Uterus (tissue), 3 donors: ENCODE measurements at regions not wholly inside any gene's neighbourhood (a gene's known extent, or its start where the extent isn't known, plus 50 kb on each side); places are given as distances from the start of the nearest gene placed in this dataset.

Source experiments
- DNase-seq, 2 donors: peaks; one replicate each; pipeline ENCODE4 v3.0.0-alpha.2; 2019 to 2020
- H3K27ac ChIP-seq, 2 donors: fragments of 200-600 bp; sonication (generic); 1 replicate in 1 of 2; 2 replicates in 1 of 2; pipeline ENCODE4 v1.5.1; 2016 to 2018
- H3K27me3 ChIP-seq, 2 donors: fragments of 200-600 bp; sonication (generic); one replicate each; pipeline ENCODE4 v1.5.1; 2018 to 2019; ENCODE audit warnings: control low read depth in 1 of 2
- H3K36me3 ChIP-seq, 2 donors: fragments of 200-600 bp; sonication (generic); one replicate each; pipeline ENCODE4 v1.5.1; 2019; ENCODE audit warnings: control low read depth in 1 of 2
- H3K4me1 ChIP-seq, 2 donors: fragments of 200-600 bp; sonication (generic); one replicate each; pipeline ENCODE4 v1.5.1; 2018 to 2019; ENCODE audit warnings: control low read depth in 1 of 2
- H3K4me3 ChIP-seq, 2 donors: fragments of 200-600 bp; sonication (generic); 1 replicate in 1 of 2; 2 replicates in 1 of 2; pipeline ENCODE4 v1.5.1; 2018 to 2019; ENCODE audit warnings: mild to moderate bottlenecking in 1 of 2
- H3K9me3 ChIP-seq, 2 donors: fragments of 200-600 bp; sonication (generic); one replicate each; pipeline ENCODE4 v1.5.1; 2019; ENCODE audit warnings: control low read depth in 1 of 2
- CTCF ChIP-seq, 4 experiments: fragments of 200-600 bp in 2 of 4; fragments of 450-650 bp in 2 of 4; sonication (generic) in 2 of 4; IDR thresholded peaks; one replicate each; pipeline ENCODE4 v1.5.1; 2016 to 2019; ENCODE audit warnings: antibody characterized with exemption in 4 of 4, mild to moderate bottlenecking in 2 of 4, moderate library complexity in 1 of 4
- POLR2A ChIP-seq, 2 donors: fragments of 450-650 bp; IDR thresholded peaks; one replicate each; pipeline ENCODE4 v1.6.1; 2016; ENCODE audit warnings: antibody characterized with exemption in 2 of 2, mild to moderate bottlenecking in 1 of 2, moderate library complexity in 1 of 2
- intact Hi-C: fragments of 100-400 bp; cut with DNase I; formaldehyde crosslinking; loops from one replicate; pipeline ENCODE4 v1.15.1; 2023; ENCODE audit warnings: low total_unique reads
- donor health status: DM: yes; HTN: yes; CAD: no.

- H3K4me1 ChIP-seq, result no peaks in the 10 kb centered on the region
- H3K27ac ChIP-seq, result no peak overlapping the region
- H3K36me3 ChIP-seq, result no peaks in the 10 kb centered on the region
- DNase-seq, result no peak
- H3K27me3 ChIP-seq, result no peaks in the 10 kb centered on the region
- no peak overlapping the region for H3K4me3 ChIP-seq
- H3K9me3 ChIP-seq, result no peaks in the 10 kb centered on the region
- TF ChIP-seq CTCF (IDR thresholded peaks at IDR 0.05) (no peak), POLR2A (IDR thresholded peaks at IDR 0.05) (no peak)
- intact Hi-C loops, result no loop called here
These were observed 195.1 kb upstream of the GMDS start for GRCh38 chr6:2440516-2440915.

GRCh38 chr6:2439632-2440031, 194.2 kb upstream of the GMDS start:
- Histone ChIP-seq H3K36me3 (no peaks in the 10 kb centered on the region), H3K9me3 (no peaks in the 10 kb centered on the region), H3K27ac (no peak overlapping the region), H3K4me3 (no peak overlapping the region), H3K4me1 (no peaks in the 10 kb centered on the region), H3K27me3 (no peaks in the 10 kb centered on the region)
- no peak for TF ChIP-seq CTCF (IDR thresholded peaks at IDR 0.05)
- no peak for TF ChIP-seq POLR2A (IDR thresholded peaks at IDR 0.05)
- intact Hi-C loops, result no loop called here
- DNase-seq, result no peak

- no peaks in the 10 kb centered on the region for H3K36me3 ChIP-seq
- no peaks in the 10 kb centered on the region for H3K27me3 ChIP-seq
- intact Hi-C loops, result no loop called here
- no peak overlapping the region for H3K27ac ChIP-seq
- TF ChIP-seq CTCF (IDR thresholded peaks at IDR 0.05), result no peak
- no peak for TF ChIP-seq POLR2A (IDR thresholded peaks at IDR 0.05)
- no peak for DNase-seq
- no peaks in the 10 kb centered on the region for H3K9me3 ChIP-seq
- H3K4me1 ChIP-seq, result no peaks in the 10 kb centered on the region
- H3K4me3 ChIP-seq, result no peak overlapping the region
These were observed 193.7 kb upstream of the GMDS start for GRCh38 chr6:2439082-2439481.

GRCh38 chr6:2436410-2437154, 191.2 kb upstream of the GMDS start:
- Histone ChIP-seq H3K27ac (no peak overlapping the region), H3K27me3 (no peaks in the 10 kb centered on the region), H3K4me1 (no peaks in the 10 kb centered on the region), H3K36me3 (no peaks in the 10 kb centered on the region), H3K4me3 (no peak overlapping the region), H3K9me3 (no peaks in the 10 kb centered on the region)
- intact Hi-C loops, result no loop called here
- TF ChIP-seq CTCF (IDR thresholded peaks at IDR 0.05), result no peak
- TF ChIP-seq POLR2A (IDR thresholded peaks at IDR 0.05), result no peak
- no peak for DNase-seq

GRCh38 chr6:2435323-2435722, 189.9 kb upstream of the GMDS start:
- Histone ChIP-seq H3K27ac (no peak overlapping the region), H3K4me1 (no peaks in the 10 kb centered on the region), H3K36me3 (no peaks in the 10 kb centered on the region), H3K9me3 (no peaks in the 10 kb centered on the region), H3K27me3 (no peaks in the 10 kb centered on the region), H3K4me3 (no peak overlapping the region)
- TF ChIP-seq POLR2A (IDR thresholded peaks at IDR 0.05) (no peak), CTCF (IDR thresholded peaks at IDR 0.05) (no peak)
- DNase-seq, result no peak
- intact Hi-C loops, result no loop called here
